Astrocyte (in vitro differentiated cells and primary cell): ENCODE measurements at regions not wholly inside any gene's neighbourhood (a gene's known extent, or its start where the extent isn't known, plus 50 kb on each side); places are given as distances from the start of the nearest gene placed in this dataset.

Experiments used
- CTCF ChIP-seq: IDR thresholded peaks from 2 replicates; pipeline ENCODE4 v1.5.1; 2011; ENCODE audit warnings: low read depth, mild to moderate bottlenecking, inconsistent platforms, low read length, moderate library complexity; ENCODE audit not compliant: insufficient read depth
- EZH2 ChIP-seq: IDR thresholded peaks from 2 replicates; pipeline ENCODE4 v1.6.1; 2012; ENCODE audit warnings: mild to moderate bottlenecking, low read length, inconsistent platforms; ENCODE audit not compliant: insufficient read depth

- TF ChIP-seq CTCF (no peak), EZH2 (no peak)
Observed at GRCh38 chr18:67742954-67743353, 226.4 kb upstream of the DSEL start.
